A673 (cell line): ENCODE measurements at regions not wholly inside any gene's neighbourhood (a gene's known extent, or its start where the extent isn't known, plus 50 kb on each side); places are given as distances from the start of the nearest gene placed in this dataset.
"Not testable (repeated sequence)": the region's sequence is repeated elsewhere in the genome, so short reads cannot be mapped to it uniquely, and the experiment has no call there.

Source experiments
- BruUV-seq: library from RNA; stranded (reverse); fragments of 400-500 nt; replicated peaks from 2 replicates; lab custom pipeline; 2021; lab: Mats Ljungman, UMichigan
- CTCF ChIA-PET: fragments of 300-600 bp; sonication (Branson Sonifier 250); formaldehyde crosslinking; loops from one replicate; lab custom pipeline; 2022; ENCODE audit warnings: antibody characterized with exemption; lab: Charles Lee
- POLR2A ChIA-PET: fragments of 300-600 bp; sonication (Branson Sonifier 250); formaldehyde crosslinking; loops from one replicate; lab custom pipeline; 2022; ENCODE audit warnings: antibody characterized with exemption; ENCODE audit not compliant: low non-redundant PET; lab: Charles Lee
- DNase-seq: peaks from one replicate; pipeline ENCODE4 v3.0.0-alpha.2; 2015; ENCODE audit warnings: low spot score
- H3K27ac ChIP-seq: fragments of 200-600 bp; sonication (generic); 2 replicates; pipeline ENCODE4 v1.5.1; 2016; ENCODE audit warnings: mixed run types, low read depth, mild to moderate bottlenecking, mixed read lengths, antibody characterized with exemption, low read length; ENCODE audit not compliant: poor library complexity, severe bottlenecking
- H3K27me3 ChIP-seq: fragments of 200-600 bp; sonication (generic); replicated peaks from 2 replicates; pipeline ENCODE4 v1.6.1; 2017; ENCODE audit warnings: mixed run types, low read depth, mild to moderate bottlenecking, mixed read lengths, antibody characterized with exemption, low read length; ENCODE audit not compliant: insufficient read depth, poor library complexity
- H3K36me3 ChIP-seq: fragments of 200-600 bp; sonication (generic); 2 replicates; pipeline ENCODE4 v1.6.1; 2016; ENCODE audit warnings: mixed run types, mild to moderate bottlenecking, mixed read lengths, antibody characterized with exemption, low read length; ENCODE audit not compliant: insufficient read depth, poor library complexity, severe bottlenecking
- H3K4me1 ChIP-seq: fragments of 200-600 bp; sonication (generic); 2 replicates; pipeline ENCODE4 v1.6.1; 2017; ENCODE audit warnings: mixed run types, mild to moderate bottlenecking, mixed read lengths, antibody characterized with exemption, low read length; ENCODE audit not compliant: insufficient read depth, poor library complexity, severe bottlenecking
- H3K4me3 ChIP-seq: fragments of 200-600 bp; sonication (generic); 2 replicates; pipeline ENCODE4 v1.5.1; 2016; ENCODE audit warnings: low read depth, mixed run types, mild to moderate bottlenecking, mixed read lengths, low read length; ENCODE audit not compliant: poor library complexity, severe bottlenecking
- H3K9me3 ChIP-seq: fragments of 200-600 bp; sonication (generic); 2 replicates; pipeline ENCODE4 v1.6.1; 2016; ENCODE audit warnings: mixed run types, low read depth, mild to moderate bottlenecking, mixed read lengths, antibody characterized with exemption, low read length; ENCODE audit not compliant: poor library complexity, severe bottlenecking
- CTCF ChIP-seq: fragments of 300-800, 200-600 bp; sonication (generic); conservative IDR thresholded peaks from 2 replicates; pipeline ENCODE4 v1.5.1; 2017; ENCODE audit warnings: low read depth, mild to moderate bottlenecking, antibody characterized with exemption, low read length, moderate library complexity, mixed read lengths
- EZH2 ChIP-seq: fragments of 200-600 bp; sonication (generic); IDR thresholded peaks from 2 replicates; pipeline ENCODE4 v1.6.1; 2017; ENCODE audit warnings: borderline replicate concordance, low read depth, mild to moderate bottlenecking, mixed read lengths, antibody characterized with exemption, low read length; ENCODE audit not compliant: poor library complexity, severe bottlenecking
- intact Hi-C: fragments of 100-400 bp; cut with micrococcal nuclease; formaldehyde crosslinking; loops from one replicate; pipeline ENCODE4 v1.10.0; 2022; ENCODE audit not compliant: unreplicated experiment

- intact Hi-C loops, result no loop called here
- no peaks in the 10 kb centered on the region for H3K4me1 ChIP-seq
These were observed 76.1 kb upstream of the PPP2R3B start for GRCh38 chrX:462853-463252.

GRCh38 chrX:465418-466215, 78.9 kb upstream of the PPP2R3B start:
- intact Hi-C loops, result no loop called here
- BruUV-seq, result no TSS peak
- DNase-seq, result no peak
- ChIA-PET CTCF (no interaction called here), POLR2A (no interaction called here)
- Histone ChIP-seq H3K36me3 (no peaks in the 10 kb centered on the region), H3K27me3 (no peaks in the 10 kb centered on the region), H3K27ac (no peak overlapping the region), H3K9me3 (no peaks in the 10 kb centered on the region), H3K4me3 (no peak overlapping the region), H3K4me1 (no peaks in the 10 kb centered on the region)
- no peak for TF ChIP-seq CTCF
- TF ChIP-seq EZH2, result no peak

More at GRCh38 chrX:462853-463252, 76.1 kb upstream of the PPP2R3B start:
- no peak overlapping the region for H3K27ac ChIP-seq
- no peaks in the 10 kb centered on the region for H3K36me3 ChIP-seq
- ChIA-PET POLR2A (no interaction called here), CTCF (no interaction called here)
- no TSS peak for BruUV-seq
- TF ChIP-seq CTCF (no peak), EZH2 (no peak)
- H3K27me3 ChIP-seq, result peaks cover 14% of the 10 kb centered on the region
- no peaks in the 10 kb centered on the region for H3K9me3 ChIP-seq
- no peak for DNase-seq
- H3K4me3 ChIP-seq, result no peak overlapping the region

- POLR2A ChIA-PET, result not testable (repeated sequence)
These were observed 80.1 kb upstream of the PPP2R3B start for GRCh38 chrX:466836-467235.

GRCh38 chrX:467686-468085, 81.0 kb upstream of the PPP2R3B start:
- POLR2A ChIA-PET, BruUV-seq, DNase-seq, H3K27me3 ChIP-seq, H3K27ac ChIP-seq, CTCF ChIA-PET, H3K4me3 ChIP-seq, H3K9me3 ChIP-seq, H3K36me3 ChIP-seq, H3K4me1 ChIP-seq, intact Hi-C loops: not testable (repeated sequence)

More at GRCh38 chrX:466836-467235, 80.1 kb upstream of the PPP2R3B start:
- intact Hi-C loops, H3K27ac ChIP-seq, H3K9me3 ChIP-seq, H3K36me3 ChIP-seq, DNase-seq, H3K4me1 ChIP-seq, H3K27me3 ChIP-seq, CTCF ChIA-PET, BruUV-seq, H3K4me3 ChIP-seq: not testable (repeated sequence)
